OCI-LY7 (cell line): ENCODE measurements at regions not wholly inside any gene's neighbourhood (a gene's known extent, or its start where the extent isn't known, plus 50 kb on each side); places are given as distances from the start of the nearest gene placed in this dataset.

Experiments used
- BruUV-seq: library from RNA; stranded (reverse); fragments of 400-500 nt; replicated peaks from 2 replicates; lab custom pipeline; 2021; lab: Mats Ljungman, UMichigan
- CTCF ChIA-PET: fragments of 300-600 bp; sonication (Branson Sonifier 250); formaldehyde crosslinking; loops from one replicate; lab custom pipeline; 2022; ENCODE audit warnings: antibody characterized with exemption; ENCODE audit not compliant: unreplicated experiment; lab: Charles Lee
- POLR2A ChIA-PET: fragments of 300-600 bp; sonication (Branson Sonifier 250); formaldehyde crosslinking; loops from one replicate; lab custom pipeline; 2022; ENCODE audit warnings: antibody characterized with exemption; lab: Charles Lee
- DNase-seq: peaks from one replicate; pipeline ENCODE4 v3.0.0-alpha.2; 2015; ENCODE audit warnings: low spot score
- H2AFZ ChIP-seq: fragments of 200-600 bp; sonication (generic), shearing (Covaris generic); 2 replicates; pipeline ENCODE4 v1.6.1; 2014; ENCODE audit warnings: mild to moderate bottlenecking, antibody characterized with exemption, low read length, moderate library complexity
- H3K27ac ChIP-seq: fragments of 200-600 bp; sonication (generic); 2 replicates; pipeline ENCODE4 v1.5.1; 2014; ENCODE audit warnings: mixed run types, low read depth, mild to moderate bottlenecking, moderate library complexity, low read length, inconsistent platforms; ENCODE audit not compliant: poor library complexity, severe bottlenecking
- H3K36me3 ChIP-seq: fragments of 200-600 bp; sonication (generic); 2 replicates; pipeline ENCODE4 v1.6.1; 2014; ENCODE audit warnings: mild to moderate bottlenecking, antibody characterized with exemption, low read length, moderate library complexity, mixed read lengths; ENCODE audit not compliant: insufficient read depth
- H3K4me1 ChIP-seq: fragments of 200-600 bp; sonication (generic); 2 replicates; pipeline ENCODE4 v1.5.1; 2014; ENCODE audit warnings: mild to moderate bottlenecking, low read length; ENCODE audit not compliant: insufficient read depth, poor library complexity, severe bottlenecking
- H3K4me2 ChIP-seq: fragments of 200-600 bp; sonication (generic); 2 replicates; pipeline ENCODE4 v1.6.1; 2014; ENCODE audit warnings: mild to moderate bottlenecking, low read length
- H3K4me3 ChIP-seq: fragments of 200-600 bp; sonication (generic); 2 replicates; pipeline ENCODE4 v1.5.1; 2014; ENCODE audit warnings: mild to moderate bottlenecking, low read depth, low read length; ENCODE audit not compliant: poor library complexity, severe bottlenecking
- H3K79me2 ChIP-seq: fragments of 200-600 bp; sonication (generic); 2 replicates; pipeline ENCODE4 v1.6.1; 2016; ENCODE audit warnings: low read depth, mild to moderate bottlenecking, low read length, moderate library complexity, mixed read lengths; ENCODE audit not compliant: insufficient read depth
- H3K9me2 ChIP-seq: fragments of 200-600 bp; sonication (generic); 2 replicates; pipeline ENCODE4 v1.6.1; 2016; ENCODE audit warnings: mild to moderate bottlenecking, low read length, mixed read lengths; ENCODE audit not compliant: insufficient read depth
- H3K9me3 ChIP-seq: fragments of 200-600 bp; sonication (generic); 2 replicates; pipeline ENCODE4 v1.6.1; 2014; ENCODE audit warnings: mild to moderate bottlenecking, mixed run types, low read length, mixed read lengths
- H4K20me1 ChIP-seq: fragments of 200-600 bp; sonication (generic); 2 replicates; pipeline ENCODE4 v1.6.1; 2014; ENCODE audit warnings: mild to moderate bottlenecking, antibody characterized with exemption, low read length, moderate library complexity, mixed read lengths; ENCODE audit not compliant: insufficient read depth
- CTCF ChIP-seq: fragments of 200-600 bp; sonication (generic); conservative IDR thresholded peaks from 2 replicates; pipeline ENCODE4 v1.5.1; 2014; ENCODE audit warnings: mild to moderate bottlenecking, antibody characterized with exemption, low read length, moderate library complexity, mixed read lengths
- EZH2phosphoT487 ChIP-seq: fragments of 200-600 bp; sonication (generic); IDR thresholded peaks from 2 replicates; pipeline ENCODE4 v1.6.1; 2018; ENCODE audit warnings: low read depth, borderline replicate concordance, mild to moderate bottlenecking, mixed run types, antibody characterized with exemption, low read length, moderate library complexity, mixed read lengths
- intact Hi-C: fragments of 100-400 bp; cut with micrococcal nuclease; formaldehyde crosslinking; loops from one replicate; pipeline ENCODE4 v1.10.0; 2022; ENCODE audit not compliant: unreplicated experiment

GRCh38 chr11:115625502-115625901, 121.3 kb upstream of the CADM1 start:
- POLR2A ChIA-PET, result interaction anchor here (0.9 kb wide), 1 partner anchor 306 kb away, joined by 3 read pairs; no protein-coding TSS in a partner anchor
- Histone ChIP-seq H3K79me2 (no peaks in the 10 kb centered on the region), H3K4me3 (no peak overlapping the region), H3K4me2 (no peak overlapping the region), H3K36me3 (no peaks in the 10 kb centered on the region), H3K9me2 (no peaks in the 10 kb centered on the region), H2AFZ (no peak overlapping the region), H4K20me1 (no peaks in the 10 kb centered on the region), H3K4me1 (no peaks in the 10 kb centered on the region), H3K9me3 (no peaks in the 10 kb centered on the region), H3K27ac (no peak overlapping the region)
- intact Hi-C loops, result no loop called here
- CTCF ChIA-PET, result no interaction called here
- no peak for DNase-seq
- TF ChIP-seq CTCF (no peak), EZH2phosphoT487 (no peak)
- no TSS peak for BruUV-seq

GRCh38 chr11:115624065-115624464, 119.8 kb upstream of the CADM1 start:
- no peaks in the 10 kb centered on the region for H3K36me3 ChIP-seq
- H3K4me3 ChIP-seq, result no peak overlapping the region
- H2AFZ ChIP-seq, result no peak overlapping the region
- intact Hi-C loops, result no loop called here
- ChIA-PET CTCF (interaction anchor here (0.5 kb wide), 1 partner anchor 542 kb away, joined by 3 read pairs; no protein-coding TSS in a partner anchor), POLR2A (no interaction called here)
- H3K27ac ChIP-seq, result no peak overlapping the region
- no peaks in the 10 kb centered on the region for H3K79me2 ChIP-seq
- no peak overlapping the region for H3K4me2 ChIP-seq
- DNase-seq, result no peak
- H3K9me3 ChIP-seq, result no peaks in the 10 kb centered on the region
- H3K9me2 ChIP-seq, result no peaks in the 10 kb centered on the region
- TF ChIP-seq CTCF (no peak), EZH2phosphoT487 (no peak)
- H3K4me1 ChIP-seq, result no peaks in the 10 kb centered on the region
- BruUV-seq, result no TSS peak
- no peaks in the 10 kb centered on the region for H4K20me1 ChIP-seq

GRCh38 chr11:115623021-115623451, 118.8 kb upstream of the CADM1 start:
- H3K4me3 ChIP-seq, result no peak overlapping the region

More at GRCh38 chr11:115623021-115623451, 118.8 kb upstream of the CADM1 start:
- H3K79me2 ChIP-seq, result no peaks in the 10 kb centered on the region
- CTCF ChIA-PET, result no interaction called here
- H2AFZ ChIP-seq, result no peak overlapping the region
- no peak overlapping the region for H3K27ac ChIP-seq
- no peaks in the 10 kb centered on the region for H3K9me3 ChIP-seq
- no TSS peak for BruUV-seq
- POLR2A ChIA-PET, result interaction anchor here (0.6 kb wide), 1 partner anchor 995 kb away, joined by 4 read pairs; no protein-coding TSS in a partner anchor
- H3K4me2 ChIP-seq, result no peak overlapping the region
- no peaks in the 10 kb centered on the region for H4K20me1 ChIP-seq
- no peak for DNase-seq
- no peaks in the 10 kb centered on the region for H3K4me1 ChIP-seq
- H3K9me2 ChIP-seq, result no peaks in the 10 kb centered on the region
- TF ChIP-seq EZH2phosphoT487, result no peak
- no peak for TF ChIP-seq CTCF
- no peaks in the 10 kb centered on the region for H3K36me3 ChIP-seq
- intact Hi-C loops, result no loop called here
